ENCODE measurements at regions not wholly inside any gene's neighbourhood (a gene's known extent, or its start where the extent isn't known, plus 50 kb on each side); places are given as distances from the start of the nearest gene placed in this dataset.
"Not testable (repeated sequence)": the region's sequence is repeated elsewhere in the genome, so short reads cannot be mapped to it uniquely, and the experiment has no call there.

GRCh38 chrX:1700757-1701156, 85.9 kb downstream of the ASMT start:
- no peak for DNase-seq

- DNase-seq: not testable (repeated sequence)
These were observed 86.6 kb downstream of the ASMT start for GRCh38 chrX:1701396-1701901.

DNA sequence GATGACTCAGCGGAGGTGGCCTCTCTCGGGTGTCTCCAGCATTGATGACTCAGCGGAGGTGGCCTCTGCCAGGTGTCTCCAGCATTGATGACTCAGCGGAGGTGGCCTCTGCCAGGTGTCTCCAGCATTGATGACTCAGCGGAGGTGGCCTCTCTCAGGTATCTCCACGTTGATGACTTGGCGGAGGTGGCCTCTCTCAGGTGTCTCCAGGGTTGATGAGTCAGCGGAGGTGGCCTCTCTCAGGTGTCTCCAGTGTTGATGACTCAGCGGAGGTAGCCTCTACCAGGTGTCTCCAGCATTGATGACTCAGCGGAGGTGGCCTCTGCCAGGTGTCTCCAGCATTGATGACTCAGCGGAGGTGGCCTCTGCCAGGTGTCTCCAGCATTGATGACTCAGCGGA, 87.3 kb downstream of the ASMT start:
- DNase-seq: not testable (repeated sequence)

GRCh38 chrX:1702557-1702956, 87.7 kb downstream of the ASMT start:
- DNase-seq: peak; percentile 1

- DNase-seq: not testable (repeated sequence)
These were observed 94.4 kb downstream of the ASMT start for GRCh38 chrX:1709277-1709676.

DNA sequence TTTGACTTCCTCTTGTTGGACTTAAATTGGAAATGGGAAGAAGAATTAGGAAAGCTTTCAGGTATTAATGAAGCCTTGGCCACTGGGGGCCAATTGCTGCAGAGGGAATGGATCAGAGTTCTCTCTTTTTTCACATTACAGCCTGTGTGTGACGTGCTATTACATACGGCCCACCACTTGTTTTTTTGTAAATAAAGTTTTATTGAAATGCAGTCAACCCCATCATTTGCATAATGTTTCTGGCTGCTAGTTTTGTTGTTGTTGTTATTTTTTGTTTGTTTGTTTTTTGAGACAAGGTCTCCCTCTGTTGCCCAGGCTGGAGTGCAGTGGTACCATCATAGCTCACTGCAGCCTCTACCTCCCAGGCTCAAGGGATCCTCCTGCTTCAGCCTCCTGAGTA, 98.4 kb downstream of the ASMT start:
- no peak for DNase-seq

DNA sequence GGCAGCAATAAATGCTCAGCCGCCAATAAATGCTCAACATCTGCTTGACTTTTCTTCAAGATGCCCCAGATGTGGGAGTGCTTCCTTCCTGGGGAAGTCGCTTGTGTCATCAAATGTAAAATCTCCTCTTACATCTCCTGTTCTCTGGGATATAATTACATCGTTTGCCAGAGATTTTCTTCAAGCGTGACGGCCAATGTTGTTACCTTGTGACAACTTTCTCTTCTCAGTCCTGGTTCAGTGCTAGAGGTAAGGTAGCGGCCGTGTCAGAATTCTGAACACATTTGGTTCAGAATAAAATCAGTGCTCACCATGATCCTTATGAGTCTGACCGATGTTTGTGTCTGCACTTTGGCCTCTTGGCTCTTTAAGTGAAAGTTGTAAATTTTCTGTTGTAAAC, 102.5 kb downstream of the ASMT start:
- DNase-seq: no peak

- DNase-seq: no peak
These were observed 104.4 kb downstream of the ASMT start for GRCh38 chrX:1719270-1719669.

DNA sequence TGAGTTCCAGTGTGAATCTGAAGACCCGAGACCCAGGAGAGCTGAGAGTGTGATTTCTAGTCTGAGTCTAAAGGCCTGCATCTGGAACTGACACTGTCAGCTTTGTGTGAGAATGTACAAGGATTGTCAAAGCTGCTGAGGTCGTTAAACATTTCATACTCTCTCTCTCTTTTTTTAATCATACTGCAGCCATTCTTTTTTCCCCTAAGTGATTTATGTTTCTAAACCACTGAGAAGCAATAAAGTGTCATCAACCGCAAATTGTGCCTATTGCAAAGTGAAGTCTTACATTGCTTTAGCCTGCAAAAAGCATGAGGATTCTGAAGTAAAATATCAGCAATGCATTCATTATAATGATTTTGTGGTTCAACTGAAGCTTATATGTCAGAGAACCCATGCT, 106.0 kb downstream of the ASMT start:
- no peak for DNase-seq

- no peak for DNase-seq
These were observed 110.6 kb downstream of the ASMT start for GRCh38 chrX:1725472-1725871.

GRCh38 chrX:1727531-1728027, 112.7 kb downstream of the ASMT start:
- no peak for DNase-seq

- no peak for DNase-seq
These were observed 119.9 kb downstream of the ASMT start for GRCh38 chrX:1734806-1735205.

DNA sequence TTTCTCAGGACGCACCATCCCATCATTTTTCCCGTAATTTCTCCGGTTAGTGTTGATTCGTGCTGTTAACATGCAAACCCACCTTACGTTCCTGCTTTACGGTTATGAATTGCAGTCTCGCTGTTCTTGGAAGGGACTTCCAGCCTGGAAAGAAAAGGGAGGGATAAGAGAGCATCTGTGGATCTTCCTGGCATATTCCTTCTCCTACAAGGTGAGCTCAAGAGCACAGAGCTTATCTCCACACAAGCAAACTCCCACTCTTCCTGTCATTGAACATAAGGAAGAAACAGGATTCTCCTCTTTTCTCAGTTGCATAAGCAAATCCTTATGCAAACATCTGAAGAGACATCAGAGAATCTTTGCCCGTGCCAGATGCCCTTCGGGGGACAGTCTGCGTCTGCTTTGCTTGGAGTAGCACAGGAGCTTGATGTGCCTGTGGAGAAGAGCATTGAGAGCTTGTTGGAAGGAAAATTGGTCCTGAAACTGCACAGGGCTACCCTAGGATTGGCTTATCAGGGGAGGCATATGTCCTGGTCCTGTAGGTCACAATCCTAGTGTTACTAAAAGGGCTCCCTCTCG, 127.0 kb downstream of the ASMT start:
- no peak for DNase-seq

DNA sequence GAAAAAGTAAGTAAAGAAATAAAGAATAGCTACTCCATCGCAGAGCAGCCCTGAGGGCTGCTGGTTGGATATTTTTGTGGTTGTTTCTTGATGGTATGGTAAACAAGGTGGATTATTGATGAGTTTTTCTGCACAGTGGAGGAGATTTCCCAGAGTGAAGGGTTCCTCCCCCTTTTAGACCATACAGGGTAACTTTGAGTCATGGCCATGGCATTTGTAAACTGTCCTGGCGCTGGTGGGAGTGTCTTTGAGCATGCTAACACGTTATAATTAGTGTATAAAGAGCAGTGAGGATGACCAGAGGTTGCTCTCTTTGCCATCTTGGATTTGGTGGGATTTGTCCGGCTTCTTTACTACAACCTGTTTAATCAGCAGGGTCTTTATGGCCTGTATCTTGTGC, 128.2 kb downstream of the ASMT start:
- no peak for DNase-seq

DNA sequence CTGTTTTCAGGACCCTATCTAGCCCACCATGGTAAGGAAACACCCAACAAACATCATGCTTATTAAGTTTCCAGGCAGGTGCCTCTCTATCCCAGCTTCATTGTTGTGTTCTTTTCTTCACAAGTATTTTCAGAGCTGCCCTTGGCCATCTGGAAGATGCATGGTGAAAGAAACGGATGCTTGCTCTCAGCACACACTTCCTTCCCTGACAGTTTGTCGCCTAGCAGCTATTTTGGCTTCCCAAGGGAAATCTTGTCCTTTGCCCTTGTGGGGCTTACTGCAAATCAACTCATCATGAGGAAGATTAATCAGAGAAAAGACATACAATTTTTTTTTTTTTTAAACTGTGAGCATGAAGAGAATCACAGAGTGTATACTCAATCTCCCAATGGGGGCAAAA, 128.8 kb downstream of the ASMT start:
- DNase-seq: no peak

- no peak for DNase-seq
These were observed 133.5 kb downstream of the ASMT start for GRCh38 chrX:1748408-1748807.

GRCh38 chrX:1749499-1749898, 134.6 kb downstream of the ASMT start:
- no peak for DNase-seq

- DNase-seq: no peak
These were observed 135.4 kb downstream of the ASMT start for GRCh38 chrX:1750267-1750666.

DNA sequence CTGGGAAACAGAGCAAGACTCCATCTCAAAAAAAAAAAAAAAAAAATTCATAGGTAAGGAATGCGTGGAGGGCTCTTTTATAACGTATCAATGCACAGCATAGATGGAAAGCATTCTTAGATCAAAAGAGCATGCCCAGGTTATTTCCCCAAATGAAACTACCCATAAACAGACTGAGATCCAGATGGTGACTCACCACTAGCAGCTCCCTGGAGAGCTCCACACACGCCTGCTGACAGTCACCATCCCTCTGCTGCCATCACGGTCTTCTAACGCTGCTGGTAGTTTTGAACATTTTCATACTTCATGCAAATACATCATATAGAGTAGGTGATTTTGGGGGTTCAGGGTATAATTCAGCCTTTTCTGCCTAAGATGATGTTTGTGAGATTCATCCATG, 136.9 kb downstream of the ASMT start:
- DNase-seq: no peak

DNA sequence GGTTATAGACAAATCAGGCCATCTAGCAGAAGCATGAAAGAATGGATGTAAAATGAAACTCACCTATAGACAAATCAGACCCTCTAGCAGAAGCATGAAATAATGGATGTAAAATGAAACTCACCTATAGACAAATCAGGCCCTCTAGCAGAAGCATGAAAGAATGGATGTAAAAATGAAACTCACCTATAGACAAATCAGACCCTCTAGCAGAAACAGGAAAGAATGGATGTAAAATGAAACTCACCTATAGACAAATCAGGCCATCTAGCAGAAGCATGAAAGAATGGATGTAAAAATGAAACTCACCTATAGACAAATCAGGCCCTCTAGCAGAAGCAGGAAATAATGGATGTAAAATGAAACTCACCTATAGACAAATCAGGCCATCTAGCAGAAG, 137.9 kb downstream of the ASMT start:
- not testable (repeated sequence) for DNase-seq

- no peak for DNase-seq
These were observed 139.2 kb downstream of the ASMT start for GRCh38 chrX:1754077-1754476.

- no peak for DNase-seq
These were observed 148.4 kb downstream of the ASMT start for GRCh38 chrX:1763294-1763693.

- not testable (repeated sequence) for DNase-seq
These were observed 150.1 kb downstream of the ASMT start for GRCh38 chrX:1764883-1765364.

- DNase-seq: peak; percentile 1
These were observed 152.2 kb downstream of the ASMT start for GRCh38 chrX:1767026-1767425.

GRCh38 chrX:1778817-1779216, 164.0 kb downstream of the ASMT start:
- DNase-seq: no peak
